ENCODE measurements at regions not wholly inside any gene's neighbourhood (a gene's known extent, or its start where the extent isn't known, plus 50 kb on each side); places are given as distances from the start of the nearest gene placed in this dataset.

GRCh38 chr12:28879379-28879778 lies 269.7 kb upstream of the FAR2 start:
- peaks cover 29% of the 10 kb centered on the region for H3K4me1 ChIP-seq (ENCODE audit: control insufficient read depth, extremely low read depth, insufficient read depth, low read length)

GRCh38 chr12:28882444-28882843 lies 266.6 kb upstream of the FAR2 start:
- TF ChIP-seq EZH2 (IDR thresholded peaks at IDR 0.05; ENCODE audit: low read length), result no peak
- TF ChIP-seq, protein P1, sequence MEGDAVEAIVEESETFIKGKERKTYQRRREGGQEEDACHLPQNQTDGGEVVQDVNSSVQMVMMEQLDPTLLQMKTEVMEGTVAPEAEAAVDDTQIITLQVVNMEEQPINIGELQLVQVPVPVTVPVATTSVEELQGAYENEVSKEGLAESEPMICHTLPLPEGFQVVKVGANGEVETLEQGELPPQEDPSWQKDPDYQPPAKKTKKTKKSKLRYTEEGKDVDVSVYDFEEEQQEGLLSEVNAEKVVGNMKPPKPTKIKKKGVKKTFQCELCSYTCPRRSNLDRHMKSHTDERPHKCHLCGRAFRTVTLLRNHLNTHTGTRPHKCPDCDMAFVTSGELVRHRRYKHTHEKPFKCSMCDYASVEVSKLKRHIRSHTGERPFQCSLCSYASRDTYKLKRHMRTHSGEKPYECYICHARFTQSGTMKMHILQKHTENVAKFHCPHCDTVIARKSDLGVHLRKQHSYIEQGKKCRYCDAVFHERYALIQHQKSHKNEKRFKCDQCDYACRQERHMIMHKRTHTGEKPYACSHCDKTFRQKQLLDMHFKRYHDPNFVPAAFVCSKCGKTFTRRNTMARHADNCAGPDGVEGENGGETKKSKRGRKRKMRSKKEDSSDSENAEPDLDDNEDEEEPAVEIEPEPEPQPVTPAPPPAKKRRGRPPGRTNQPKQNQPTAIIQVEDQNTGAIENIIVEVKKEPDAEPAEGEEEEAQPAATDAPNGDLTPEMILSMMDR (optimal IDR thresholded peaks at IDR 0.05 in 1 of 3, IDR thresholded peaks at IDR 0.05 in 1 of 3, conservative IDR thresholded peaks at IDR 0.05 in 1 of 3; ENCODE audit: extremely low read depth in 1 of 3, insufficient read depth in 2 of 3, low read length in 3 of 3), result no peak
- Histone ChIP-seq H4K20me1 (ENCODE audit: control insufficient read depth, extremely low read depth, insufficient read depth, low read length) (no peaks in the 10 kb centered on the region), H2AFZ (ENCODE audit: control insufficient read depth, low read length) (no peak overlapping the region), H3K9me3 (ENCODE audit: control insufficient read depth, low read depth, low read length) (no peaks in the 10 kb centered on the region), H3K27me3 (ENCODE audit: control insufficient read depth, extremely low read depth, insufficient read depth, low read length) (no peaks in the 10 kb centered on the region), H3K9me1 (ENCODE audit: control insufficient read depth, extremely low read depth, insufficient read depth, low read length) (no peaks in the 10 kb centered on the region), H3K27ac (ENCODE audit: control insufficient read depth, insufficient read depth, low read length) (peak overlapping the region; percentile 85), H3K4me2 (ENCODE audit: control insufficient read depth, extremely low read depth, insufficient read depth, low read depth, low read length) (peak overlapping the region; percentile 64), H3K36me3 (ENCODE audit: control insufficient read depth in 2 of 2, extremely low read depth in 1 of 2, insufficient read depth in 2 of 2, low read length in 2 of 2) (no peaks in the 10 kb centered on the region), H3K9ac (ENCODE audit: control insufficient read depth, extremely low read depth, insufficient read depth, low read length) (peak overlapping the region; percentile 50), H3K4me1 (ENCODE audit: control insufficient read depth, extremely low read depth, insufficient read depth, low read length) (peaks cover 26% of the 10 kb centered on the region), H3K4me3 (ENCODE audit: control insufficient read depth in 2 of 3, extremely low read depth in 1 of 3, insufficient read depth in 2 of 3, low read depth in 1 of 3, low read length in 3 of 3) (no peak overlapping the region), H3K79me2 (ENCODE audit: control insufficient read depth, insufficient read depth, low read length) (no peaks in the 10 kb centered on the region)
- FAIRE-seq (peak; percentile 95), DNase-seq (ENCODE audit: low read depth, low spot score) (peak; percentile 66)
- dilution Hi-C loops (cut with MboI; ENCODE audit: extremely low pct_ligation_motif_present, low sequenced_read_pairs), result no loop called here

More at GRCh38 chr12:28879379-28879778, 269.7 kb upstream of the FAR2 start:
- no peak overlapping the region for H3K4me3 ChIP-seq (ENCODE audit: control insufficient read depth in 2 of 3, extremely low read depth in 1 of 3, insufficient read depth in 2 of 3, low read depth in 1 of 3, low read length in 3 of 3)
- H3K79me2 ChIP-seq (ENCODE audit: control insufficient read depth, insufficient read depth, low read length), result no peaks in the 10 kb centered on the region
- H2AFZ ChIP-seq (ENCODE audit: control insufficient read depth, low read length), result peak overlapping the region; percentile 28
- H3K4me2 ChIP-seq (ENCODE audit: control insufficient read depth, extremely low read depth, insufficient read depth, low read depth, low read length), result no peak overlapping the region
- H3K9ac ChIP-seq (ENCODE audit: control insufficient read depth, extremely low read depth, insufficient read depth, low read length), result no peak overlapping the region
- H3K27me3 ChIP-seq (ENCODE audit: control insufficient read depth, extremely low read depth, insufficient read depth, low read length), result no peaks in the 10 kb centered on the region
- H4K20me1 ChIP-seq (ENCODE audit: control insufficient read depth, extremely low read depth, insufficient read depth, low read length), result no peaks in the 10 kb centered on the region
- peak; percentile 71 for FAIRE-seq
- H3K27ac ChIP-seq (ENCODE audit: control insufficient read depth, insufficient read depth, low read length), result no peak overlapping the region
- TF ChIP-seq, protein P1 (optimal IDR thresholded peaks at IDR 0.05 in 1 of 3, IDR thresholded peaks at IDR 0.05 in 1 of 3, conservative IDR thresholded peaks at IDR 0.05 in 1 of 3; ENCODE audit: extremely low read depth in 1 of 3, insufficient read depth in 2 of 3, low read length in 3 of 3), result no peak
- TF ChIP-seq EZH2 (IDR thresholded peaks at IDR 0.05; ENCODE audit: low read length), result no peak
- no peaks in the 10 kb centered on the region for H3K36me3 ChIP-seq (ENCODE audit: control insufficient read depth in 2 of 2, extremely low read depth in 1 of 2, insufficient read depth in 2 of 2, low read length in 2 of 2)
- no peaks in the 10 kb centered on the region for H3K9me1 ChIP-seq (ENCODE audit: control insufficient read depth, extremely low read depth, insufficient read depth, low read length)
- dilution Hi-C loops (cut with MboI; ENCODE audit: extremely low pct_ligation_motif_present, low sequenced_read_pairs), result no loop called here
- no peak for DNase-seq (ENCODE audit: low read depth, low spot score)
- no peaks in the 10 kb centered on the region for H3K9me3 ChIP-seq (ENCODE audit: control insufficient read depth, low read depth, low read length)

Data from keratinocyte (primary cell).